Right lung (tissue), 2 donors: ENCODE measurements at regions not wholly inside any gene's neighbourhood (a gene's known extent, or its start where the extent isn't known, plus 50 kb on each side); places are given as distances from the start of the nearest gene placed in this dataset.
A peak's percentile ranks its signal among the peaks of the same experiment; 100 is the strongest.

Source experiments
- DNase-seq, 2 donors: peaks; one replicate each; pipeline ENCODE4 v3.0.0-alpha.2; 2013

GRCh38 chr16:62253966-62254365 is 217.7 kb upstream of the CDH8 start:
- DNase-seq = no peak

GRCh38 chr16:62249069-62249468 is 212.8 kb upstream of the CDH8 start:
- DNase-seq = no peak

- no peak for DNase-seq
These were observed 204.5 kb upstream of the CDH8 start for GRCh38 chr16:62240722-62241121.

- DNase-seq = peak; percentile 5 to 26
These were observed 189.4 kb upstream of the CDH8 start for GRCh38 chr16:62225675-62226074.

- DNase-seq = no peak
These were observed 188.5 kb upstream of the CDH8 start for GRCh38 chr16:62224646-62225209.

- DNase-seq = no peak
These were observed 180.6 kb upstream of the CDH8 start for GRCh38 chr16:62216837-62217236.

GRCh38 chr16:62213763-62214162 is 177.5 kb upstream of the CDH8 start:
- DNase-seq = no peak

GRCh38 chr16:62208934-62209333 is 172.7 kb upstream of the CDH8 start:
- DNase-seq = no peak

- DNase-seq = no peak
These were observed 169.2 kb upstream of the CDH8 start for GRCh38 chr16:62205459-62205858.

- DNase-seq = no peak
These were observed 165.7 kb upstream of the CDH8 start for GRCh38 chr16:62201911-62202310.

- DNase-seq = no peak
These were observed 158.6 kb upstream of the CDH8 start for GRCh38 chr16:62194828-62195227.

- peak in 1 of 2 donors; percentile 7 for DNase-seq
These were observed 154.2 kb upstream of the CDH8 start for GRCh38 chr16:62190426-62190825.

- no peak for DNase-seq
These were observed 141.3 kb upstream of the CDH8 start for GRCh38 chr16:62177351-62178203.

- no peak for DNase-seq
These were observed 134.4 kb upstream of the CDH8 start for GRCh38 chr16:62170642-62171041.

- DNase-seq = no peak
These were observed 131.3 kb upstream of the CDH8 start for GRCh38 chr16:62167551-62167950.

- no peak for DNase-seq
These were observed 121.3 kb upstream of the CDH8 start for GRCh38 chr16:62157544-62157943.

- DNase-seq = no peak
These were observed 120.7 kb upstream of the CDH8 start for GRCh38 chr16:62156971-62157370.

- no peak for DNase-seq
These were observed 113.4 kb upstream of the CDH8 start for GRCh38 chr16:62149631-62150030.

- no peak for DNase-seq
These were observed 101.8 kb upstream of the CDH8 start for GRCh38 chr16:62137996-62138395.

GRCh38 chr16:62135911-62136310 is 99.7 kb upstream of the CDH8 start:
- no peak for DNase-seq

- no peak for DNase-seq
These were observed 99.2 kb upstream of the CDH8 start for GRCh38 chr16:62135446-62135845.

GRCh38 chr16:62130101-62130500 is 93.9 kb upstream of the CDH8 start:
- DNase-seq = no peak

GRCh38 chr16:62105244-62105643 is 69.0 kb upstream of the CDH8 start:
- DNase-seq = no peak

- no peak for DNase-seq
These were observed 66.3 kb upstream of the CDH8 start for GRCh38 chr16:62102588-62102987.
